ENCODE measurements at regions not wholly inside any gene's neighbourhood (a gene's known extent, or its start where the extent isn't known, plus 50 kb on each side); places are given as distances from the start of the nearest gene placed in this dataset.
"Not testable (repeated sequence)": the region's sequence is repeated elsewhere in the genome, so short reads cannot be mapped to it uniquely, and the experiment has no call there.

DNA sequence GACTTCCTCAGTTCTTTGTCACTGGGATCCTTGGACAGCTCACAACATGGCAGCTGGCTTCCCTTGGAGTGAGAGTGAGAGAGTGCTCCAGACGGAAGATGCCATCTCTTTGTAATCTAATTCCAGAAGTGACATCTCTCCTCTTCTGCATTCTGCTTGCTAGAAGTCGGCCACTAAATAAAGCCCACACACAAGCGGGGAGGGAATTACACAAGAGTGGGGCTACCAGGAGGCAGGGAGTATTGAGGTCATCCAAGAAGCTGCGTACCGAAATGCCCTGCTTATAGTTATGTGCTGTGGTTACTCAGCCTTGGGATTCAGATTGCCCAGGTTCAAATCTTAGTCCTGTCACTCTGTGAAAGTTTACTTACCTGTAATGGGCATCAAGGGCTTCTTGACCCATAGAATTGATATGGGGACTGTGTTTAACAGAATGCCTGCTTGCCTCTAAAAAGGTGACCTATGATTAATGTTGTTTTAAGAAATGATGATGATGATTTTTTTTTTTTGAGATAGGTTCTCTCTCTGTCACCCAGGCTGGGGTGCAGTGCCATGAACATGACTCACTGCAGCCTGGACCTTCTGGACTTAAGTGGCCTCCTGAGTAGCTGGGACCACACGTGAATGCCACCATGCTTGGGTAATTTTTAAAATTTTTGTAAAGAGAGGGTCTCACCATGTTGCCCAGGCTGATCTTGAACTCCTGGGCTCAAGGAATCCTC lies 120.9 kb upstream of the HS3ST2 start:
- no peak overlapping the region for H3K27ac ChIP-seq (ENCODE audit: low read depth, low read length, poor library complexity, severe bottlenecking)
- H2AFZ ChIP-seq (ENCODE audit: low read length) = no peak overlapping the region
- H3K79me2 ChIP-seq (ENCODE audit: insufficient read depth, low read depth, low read length) = no peaks in the 10 kb centered on the region
- BruUV-seq (replicated peaks) = no TSS peak
- no peak overlapping the region for H3K4me2 ChIP-seq (ENCODE audit: low read length)
- H3K36me3 ChIP-seq (ENCODE audit: insufficient read depth, low read length) = no peaks in the 10 kb centered on the region
- H3K4me3 ChIP-seq (ENCODE audit: low read depth, low read length, poor library complexity, severe bottlenecking) = no peak overlapping the region
- intact Hi-C loops (cut with micrococcal nuclease; ENCODE audit: unreplicated experiment) = no loop called here
- H3K9me3 ChIP-seq (ENCODE audit: low read length) = no peaks in the 10 kb centered on the region
- H4K20me1 ChIP-seq (ENCODE audit: insufficient read depth, low read length) = no peaks in the 10 kb centered on the region
- H3K4me1 ChIP-seq (ENCODE audit: insufficient read depth, low read length, poor library complexity, severe bottlenecking) = no peaks in the 10 kb centered on the region
- TF ChIP-seq, protein P1, sequence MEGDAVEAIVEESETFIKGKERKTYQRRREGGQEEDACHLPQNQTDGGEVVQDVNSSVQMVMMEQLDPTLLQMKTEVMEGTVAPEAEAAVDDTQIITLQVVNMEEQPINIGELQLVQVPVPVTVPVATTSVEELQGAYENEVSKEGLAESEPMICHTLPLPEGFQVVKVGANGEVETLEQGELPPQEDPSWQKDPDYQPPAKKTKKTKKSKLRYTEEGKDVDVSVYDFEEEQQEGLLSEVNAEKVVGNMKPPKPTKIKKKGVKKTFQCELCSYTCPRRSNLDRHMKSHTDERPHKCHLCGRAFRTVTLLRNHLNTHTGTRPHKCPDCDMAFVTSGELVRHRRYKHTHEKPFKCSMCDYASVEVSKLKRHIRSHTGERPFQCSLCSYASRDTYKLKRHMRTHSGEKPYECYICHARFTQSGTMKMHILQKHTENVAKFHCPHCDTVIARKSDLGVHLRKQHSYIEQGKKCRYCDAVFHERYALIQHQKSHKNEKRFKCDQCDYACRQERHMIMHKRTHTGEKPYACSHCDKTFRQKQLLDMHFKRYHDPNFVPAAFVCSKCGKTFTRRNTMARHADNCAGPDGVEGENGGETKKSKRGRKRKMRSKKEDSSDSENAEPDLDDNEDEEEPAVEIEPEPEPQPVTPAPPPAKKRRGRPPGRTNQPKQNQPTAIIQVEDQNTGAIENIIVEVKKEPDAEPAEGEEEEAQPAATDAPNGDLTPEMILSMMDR (conservative IDR thresholded peaks at IDR 0.05; ENCODE audit: low read length) = no peak
- H3K9me2 ChIP-seq (ENCODE audit: insufficient read depth, low read length) = no peaks in the 10 kb centered on the region
- no peak for DNase-seq (ENCODE audit: low spot score)
- ChIA-PET POLR2A (interaction anchor here (0.6 kb wide), 1 partner anchor 979 kb away, joined by 5 read pairs; no protein-coding TSS in a partner anchor), CTCF (ENCODE audit: unreplicated experiment) (no interaction called here)

DNA sequence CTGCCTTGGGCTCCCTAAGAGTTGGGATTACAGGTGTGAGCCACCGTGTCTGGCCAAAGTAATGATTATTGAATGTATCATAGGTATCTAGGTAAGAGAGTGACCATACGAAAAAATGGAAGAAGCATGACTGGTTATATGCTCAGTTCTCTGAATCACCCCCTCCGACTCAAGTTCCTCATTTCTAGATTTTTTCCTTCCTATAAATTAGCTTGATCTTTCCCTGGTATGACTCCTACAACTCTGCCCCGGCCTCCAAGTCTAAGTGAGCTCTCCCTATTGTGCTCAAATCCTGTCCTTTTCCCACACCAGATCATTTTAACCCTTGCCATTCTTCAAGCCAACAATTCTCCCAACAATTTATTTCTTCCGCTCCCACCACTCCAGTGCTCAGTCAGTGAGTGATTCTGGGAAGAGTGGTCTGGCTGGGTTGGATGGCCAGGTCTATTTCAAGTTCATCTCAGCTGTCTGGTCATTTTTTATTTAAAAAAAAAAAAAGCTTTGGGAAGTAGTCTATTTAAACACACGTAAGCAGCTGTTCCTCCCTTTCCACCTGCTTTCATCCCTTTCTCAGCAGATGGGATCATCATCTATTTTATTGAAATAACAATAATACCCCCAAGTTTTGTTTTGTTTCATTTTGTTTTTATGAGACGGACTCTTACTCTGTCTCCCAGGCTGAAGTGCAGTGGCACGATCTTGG lies 120.2 kb upstream of the HS3ST2 start:
- Histone ChIP-seq H4K20me1 (ENCODE audit: insufficient read depth, low read length) (no peaks in the 10 kb centered on the region), H3K79me2 (ENCODE audit: insufficient read depth, low read depth, low read length) (no peaks in the 10 kb centered on the region), H2AFZ (ENCODE audit: low read length) (no peak overlapping the region), H3K4me2 (ENCODE audit: low read length) (no peak overlapping the region), H3K27ac (ENCODE audit: low read depth, low read length, poor library complexity, severe bottlenecking) (no peak overlapping the region), H3K9me3 (ENCODE audit: low read length) (no peaks in the 10 kb centered on the region), H3K4me1 (ENCODE audit: insufficient read depth, low read length, poor library complexity, severe bottlenecking) (no peaks in the 10 kb centered on the region), H3K4me3 (ENCODE audit: low read depth, low read length, poor library complexity, severe bottlenecking) (no peak overlapping the region), H3K9me2 (ENCODE audit: insufficient read depth, low read length) (no peaks in the 10 kb centered on the region), H3K36me3 (ENCODE audit: insufficient read depth, low read length) (no peaks in the 10 kb centered on the region)
- TF ChIP-seq, protein P1 (conservative IDR thresholded peaks at IDR 0.05; ENCODE audit: low read length) = no peak
- TF ChIP-seq EZH2phosphoT487 (IDR thresholded peaks at IDR 0.05; ENCODE audit: borderline replicate concordance, low read depth, low read length) = no peak
- POLR2A ChIA-PET = no interaction called here
- no peak for DNase-seq (ENCODE audit: low spot score)
- CTCF ChIA-PET (ENCODE audit: unreplicated experiment) = no interaction called here
- no TSS peak for BruUV-seq (replicated peaks)
- intact Hi-C loops (cut with micrococcal nuclease; ENCODE audit: unreplicated experiment) = no loop called here

- CTCF ChIA-PET (ENCODE audit: unreplicated experiment) = no interaction called here
- H2AFZ ChIP-seq (ENCODE audit: low read length) = no peak overlapping the region
- no TSS peak for BruUV-seq (replicated peaks)
- H3K4me2 ChIP-seq (ENCODE audit: low read length) = no peak overlapping the region
- H3K79me2 ChIP-seq (ENCODE audit: insufficient read depth, low read depth, low read length) = no peaks in the 10 kb centered on the region
- TF ChIP-seq EZH2phosphoT487 (IDR thresholded peaks at IDR 0.05; ENCODE audit: borderline replicate concordance, low read depth, low read length) = no peak
- TF ChIP-seq, protein P1 (conservative IDR thresholded peaks at IDR 0.05; ENCODE audit: low read length) = no peak
- no peak overlapping the region for H3K4me3 ChIP-seq (ENCODE audit: low read depth, low read length, poor library complexity, severe bottlenecking)
- no peaks in the 10 kb centered on the region for H4K20me1 ChIP-seq (ENCODE audit: insufficient read depth, low read length)
- no peaks in the 10 kb centered on the region for H3K36me3 ChIP-seq (ENCODE audit: insufficient read depth, low read length)
- POLR2A ChIA-PET = interaction anchor here (0.6 to 1.5 kb wide), 3 partner anchors 132 to 1128 kb away, joined by 3 to 5 read pairs (median 3); no protein-coding TSS in a partner anchor
- intact Hi-C loops (cut with micrococcal nuclease; ENCODE audit: unreplicated experiment) = no loop called here
- no peak overlapping the region for H3K27ac ChIP-seq (ENCODE audit: low read depth, low read length, poor library complexity, severe bottlenecking)
- DNase-seq (ENCODE audit: low spot score) = no peak
- no peaks in the 10 kb centered on the region for H3K4me1 ChIP-seq (ENCODE audit: insufficient read depth, low read length, poor library complexity, severe bottlenecking)
- H3K9me3 ChIP-seq (ENCODE audit: low read length) = no peaks in the 10 kb centered on the region
- no peaks in the 10 kb centered on the region for H3K9me2 ChIP-seq (ENCODE audit: insufficient read depth, low read length)
These were observed 119.0 kb upstream of the HS3ST2 start for GRCh38 chr16:22694887-22695382.

GRCh38 chr16:22695773-22696172 lies 118.2 kb upstream of the HS3ST2 start:
- CTCF ChIA-PET (ENCODE audit: unreplicated experiment); BruUV-seq (replicated peaks); H3K4me3 ChIP-seq (ENCODE audit: low read depth, low read length, poor library complexity, severe bottlenecking); H3K27ac ChIP-seq (ENCODE audit: low read depth, low read length, poor library complexity, severe bottlenecking); DNase-seq (ENCODE audit: low spot score); H3K9me3 ChIP-seq (ENCODE audit: low read length); H3K36me3 ChIP-seq (ENCODE audit: insufficient read depth, low read length); H3K4me2 ChIP-seq (ENCODE audit: low read length); H2AFZ ChIP-seq (ENCODE audit: low read length); H4K20me1 ChIP-seq (ENCODE audit: insufficient read depth, low read length); H3K9me2 ChIP-seq (ENCODE audit: insufficient read depth, low read length); H3K4me1 ChIP-seq (ENCODE audit: insufficient read depth, low read length, poor library complexity, severe bottlenecking); H3K79me2 ChIP-seq (ENCODE audit: insufficient read depth, low read depth, low read length); intact Hi-C loops (cut with micrococcal nuclease; ENCODE audit: unreplicated experiment): not testable (repeated sequence)
- POLR2A ChIA-PET = interaction anchor here (0.7 to 1.5 kb wide), 3 partner anchors 10 to 1129 kb away, joined by 3 to 5 read pairs (median 4); no protein-coding TSS in a partner anchor

Data from OCI-LY7 (cell line).